Transverse colon (tissue), 4 donors: ENCODE measurements at regions not wholly inside any gene's neighbourhood (a gene's known extent, or its start where the extent isn't known, plus 50 kb on each side); places are given as distances from the start of the nearest gene placed in this dataset.

Experiments used
- POLR2AphosphoS5 ChIP-seq, 3 donors: sonication (generic); formaldehyde crosslinking; IDR thresholded peaks; one replicate each; pipeline ENCODE4 v1.6.1; 2016; ENCODE audit warnings: antibody characterized with exemption in 3 of 3
- TF ChIP-seq, protein P1 (sequence below), 5 experiments: fragments of 200-600 bp in 3 of 5; fragments of 450-650 bp in 2 of 5; sonication (generic) in 3 of 5; IDR thresholded peaks; 1 replicate in 2 of 5; 2 replicates in 3 of 5; pipeline ENCODE4 v1.5.1; 2016 to 2017; ENCODE audit warnings: antibody characterized with exemption in 5 of 5, inconsistent platforms in 3 of 5, mild to moderate bottlenecking in 2 of 5, moderate library complexity in 1 of 5

DNA sequence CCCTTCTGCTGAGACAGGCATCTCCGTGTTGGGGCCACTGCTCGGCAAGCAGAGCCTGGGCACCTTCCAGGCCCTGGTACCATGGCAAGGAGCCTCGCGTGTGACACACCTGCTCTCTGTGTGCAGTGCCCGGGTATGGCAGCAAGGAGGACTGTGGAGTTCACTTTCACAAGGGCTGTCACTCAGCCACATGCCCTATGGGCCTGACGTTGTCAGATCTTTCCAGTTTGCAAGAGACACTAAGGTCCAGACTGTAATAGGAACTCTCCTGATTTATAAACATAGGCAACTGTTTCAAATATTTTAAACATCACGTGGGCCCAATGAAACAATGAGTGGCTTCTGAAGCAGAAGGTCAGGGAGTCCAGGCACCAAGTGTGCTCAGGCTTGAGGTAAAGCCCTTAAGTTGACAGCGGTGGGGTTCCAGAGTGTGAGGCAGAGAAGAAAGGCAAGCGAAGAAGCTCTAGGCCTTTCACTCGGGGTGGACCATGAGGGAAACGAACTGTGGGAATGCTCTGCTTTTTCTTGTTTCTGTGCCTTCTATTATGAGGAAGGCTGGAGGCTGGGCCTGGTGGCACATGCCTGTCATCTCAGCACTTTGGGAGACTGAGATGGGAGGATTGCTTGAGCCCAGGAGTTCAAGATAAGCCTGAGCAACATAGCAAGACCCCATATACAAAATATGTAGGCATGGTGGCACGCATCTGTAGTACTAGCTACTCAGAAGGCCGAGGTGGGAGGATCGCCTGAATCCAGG, 108.6 kb upstream of the TRIM2 start:
- no peak for TF ChIP-seq POLR2AphosphoS5 (IDR thresholded peaks at IDR 0.05)
- TF ChIP-seq, protein P1, sequence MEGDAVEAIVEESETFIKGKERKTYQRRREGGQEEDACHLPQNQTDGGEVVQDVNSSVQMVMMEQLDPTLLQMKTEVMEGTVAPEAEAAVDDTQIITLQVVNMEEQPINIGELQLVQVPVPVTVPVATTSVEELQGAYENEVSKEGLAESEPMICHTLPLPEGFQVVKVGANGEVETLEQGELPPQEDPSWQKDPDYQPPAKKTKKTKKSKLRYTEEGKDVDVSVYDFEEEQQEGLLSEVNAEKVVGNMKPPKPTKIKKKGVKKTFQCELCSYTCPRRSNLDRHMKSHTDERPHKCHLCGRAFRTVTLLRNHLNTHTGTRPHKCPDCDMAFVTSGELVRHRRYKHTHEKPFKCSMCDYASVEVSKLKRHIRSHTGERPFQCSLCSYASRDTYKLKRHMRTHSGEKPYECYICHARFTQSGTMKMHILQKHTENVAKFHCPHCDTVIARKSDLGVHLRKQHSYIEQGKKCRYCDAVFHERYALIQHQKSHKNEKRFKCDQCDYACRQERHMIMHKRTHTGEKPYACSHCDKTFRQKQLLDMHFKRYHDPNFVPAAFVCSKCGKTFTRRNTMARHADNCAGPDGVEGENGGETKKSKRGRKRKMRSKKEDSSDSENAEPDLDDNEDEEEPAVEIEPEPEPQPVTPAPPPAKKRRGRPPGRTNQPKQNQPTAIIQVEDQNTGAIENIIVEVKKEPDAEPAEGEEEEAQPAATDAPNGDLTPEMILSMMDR (IDR thresholded peaks at IDR 0.05): no peak
